ENCODE measurements at regions not wholly inside any gene's neighbourhood (a gene's known extent, or its start where the extent isn't known, plus 50 kb on each side); places are given as distances from the start of the nearest gene placed in this dataset.
"Not testable (repeated sequence)": the region's sequence is repeated elsewhere in the genome, so short reads cannot be mapped to it uniquely, and the experiment has no call there.

GRCh38 chr13:24997367-24997967 lies 98.5 kb upstream of the PABPC3 start:
- peak; percentile 36 for DNase-seq

- DNase-seq, result no peak
These were observed 97.5 kb upstream of the PABPC3 start for GRCh38 chr13:24998433-24998832.

- DNase-seq, result no peak
These were observed 94.3 kb upstream of the PABPC3 start for GRCh38 chr13:25001476-25002206.

GRCh38 chr13:25002311-25002710 lies 93.6 kb upstream of the PABPC3 start:
- DNase-seq, result peak; percentile 76

- DNase-seq, result not testable (repeated sequence)
These were observed 91.4 kb upstream of the PABPC3 start for GRCh38 chr13:25004489-25004888.

- not testable (repeated sequence) for DNase-seq
These were observed 90.9 kb upstream of the PABPC3 start for GRCh38 chr13:25005050-25005497.

- not testable (repeated sequence) for DNase-seq
These were observed 88.5 kb upstream of the PABPC3 start for GRCh38 chr13:25007389-25007788.

- DNase-seq, result not testable (repeated sequence)
These were observed 81.5 kb upstream of the PABPC3 start for GRCh38 chr13:25014398-25014973.

GRCh38 chr13:25017176-25017575 lies 78.8 kb upstream of the PABPC3 start:
- not testable (repeated sequence) for DNase-seq

GRCh38 chr13:25017808-25018728 lies 77.9 kb upstream of the PABPC3 start:
- not testable (repeated sequence) for DNase-seq

- no peak for DNase-seq
These were observed 77.2 kb upstream of the PABPC3 start for GRCh38 chr13:25018729-25019115.

- not testable (repeated sequence) for DNase-seq
These were observed 76.2 kb upstream of the PABPC3 start for GRCh38 chr13:25019741-25020140.

GRCh38 chr13:25024175-25024574 lies 71.8 kb upstream of the PABPC3 start:
- no peak for DNase-seq

GRCh38 chr13:25032160-25032559 lies 63.8 kb upstream of the PABPC3 start:
- no peak for DNase-seq

- DNase-seq, result no peak
These were observed 61.8 kb upstream of the PABPC3 start for GRCh38 chr13:25034173-25034572.

GRCh38 chr13:25037057-25037813 lies 58.7 kb upstream of the PABPC3 start:
- DNase-seq, result peak; percentile 49

- DNase-seq, result no peak
These were observed 53.6 kb upstream of the PABPC3 start for GRCh38 chr13:25042151-25042865.

- no peak for DNase-seq
These were observed 51.9 kb upstream of the PABPC3 start for GRCh38 chr13:25044071-25044470.

Data from amniotic stem cell (primary cell).